Esophagus squamous epithelium (tissue), 5 donors: ENCODE measurements at regions not wholly inside any gene's neighbourhood (a gene's known extent, or its start where the extent isn't known, plus 50 kb on each side); places are given as distances from the start of the nearest gene placed in this dataset.

Source experiments
- DNase-seq: peaks from one replicate; lab custom pipeline; 2025; lab: John Stamatoyannopoulos, UW
- H3K27ac ChIP-seq, 4 donors: fragments of 200-600 bp; sonication (generic); one replicate each; pipeline ENCODE4 v1.5.1; 2016 to 2019; ENCODE audit warnings: mild to moderate bottlenecking in 1 of 4
- H3K27me3 ChIP-seq, 4 donors: fragments of 200-600 bp; sonication (generic); 1 replicate in 3 of 4; 2 replicates in 1 of 4; pipeline versions ENCODE4 v1.5.1 to v1.6.0; 2017 to 2021; ENCODE audit warnings: antibody characterized with exemption in 1 of 4
- H3K36me3 ChIP-seq, 3 donors: fragments of 200-600 bp; sonication (generic); one replicate each; pipeline ENCODE4 v1.5.1; 2016 to 2019
- H3K4me1 ChIP-seq, 3 donors: fragments of 200-600 bp; sonication (generic); one replicate each; pipeline ENCODE4 v1.5.1; 2017 to 2019
- H3K4me3 ChIP-seq, 4 donors: fragments of 200-600 bp; sonication (generic); 1 replicate in 3 of 4; 2 replicates in 1 of 4; pipeline ENCODE4 v1.5.1; 2016 to 2019; ENCODE audit warnings: mild to moderate bottlenecking in 2 of 4, moderate library complexity in 1 of 4
- H3K9me3 ChIP-seq, 3 donors: fragments of 200-600 bp; sonication (generic); one replicate each; pipeline ENCODE4 v1.5.1; 2016 to 2019
- CTCF ChIP-seq, 6 experiments: fragments of 450-650 bp in 4 of 6; fragments of 200-600 bp in 2 of 6; sonication (generic) in 2 of 6; IDR thresholded peaks; one replicate each; pipeline ENCODE4 v1.5.1; 2016 to 2019; ENCODE audit warnings: antibody characterized with exemption in 6 of 6, mild to moderate bottlenecking in 4 of 6, moderate library complexity in 4 of 6
- POLR2A ChIP-seq, 4 donors: fragments of 450-650 bp; IDR thresholded peaks; one replicate each; pipeline ENCODE4 v1.6.1; 2017; ENCODE audit warnings: antibody characterized with exemption in 4 of 4, mild to moderate bottlenecking in 4 of 4, moderate library complexity in 3 of 4
- WGBS, 2 donors: methylation state at CpG; one replicate each; pipeline ENCODE4 v1.1.5; 2018; 5-methylcytosine and 5-hydroxymethylcytosine counted together
- intact Hi-C: fragments of 100-400 bp; cut with DNase I; formaldehyde crosslinking; loops from one replicate; pipeline ENCODE4 v1.15.0; 2022
- donor health status: DM: yes; HTN: yes; CAD: no.

DNA sequence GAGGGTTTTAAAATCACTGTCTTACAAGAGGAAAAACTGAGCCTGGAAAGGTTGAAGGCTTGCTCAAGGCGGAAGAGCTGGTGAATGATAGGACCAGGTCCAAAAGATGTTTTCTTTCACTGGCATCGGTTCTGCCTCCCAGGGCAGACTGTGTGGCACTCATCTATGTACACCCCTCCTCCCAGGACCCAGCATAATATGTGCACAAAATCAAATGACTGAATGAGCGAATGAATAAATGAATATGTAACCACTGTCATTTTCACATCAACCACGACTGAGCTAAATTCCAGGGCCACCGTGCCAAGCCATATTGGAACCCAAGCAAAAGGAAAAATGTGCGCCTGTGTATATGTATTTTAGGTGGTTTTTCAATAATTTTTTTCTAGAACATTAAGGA, 99.3 kb upstream of the ZBTB40 start:
- intact Hi-C loops, result no loop called here
- Histone ChIP-seq H3K36me3 (no peaks in the 10 kb centered on the region), H3K4me1 (peaks cover 0 to 12% (median 0%) of the 10 kb centered on the region in 3 donors), H3K27ac (no peak overlapping the region), H3K4me3 (no peak overlapping the region), H3K9me3 (no peaks in the 10 kb centered on the region), H3K27me3 (peaks cover 0 to 97% (median 4%) of the 10 kb centered on the region in 4 donors)
- TF ChIP-seq POLR2A (IDR thresholded peaks at IDR 0.05) (no peak), CTCF (IDR thresholded peaks at IDR 0.05) (no peak)
- WGBS, 2 donors, result 72 to 82% methylated on average over 6 of the region's 6 CpGs
- DNase-seq, result no peak

- 87 to 96% methylated on average over 7 of the region's 7 CpGs for whole genome bisulfite sequencing, 2 donors
These were observed 98.8 kb upstream of the ZBTB40 start for GRCh38 chr1:22352896-22353295.

GRCh38 chr1:22359427-22359826, 92.2 kb upstream of the ZBTB40 start:
- H3K27ac ChIP-seq, result no peak overlapping the region
- no peak for DNase-seq
- no peak for TF ChIP-seq CTCF (IDR thresholded peaks at IDR 0.05)
- TF ChIP-seq POLR2A (IDR thresholded peaks at IDR 0.05), result no peak
- no peaks in the 10 kb centered on the region for H3K4me1 ChIP-seq
- no peaks in the 10 kb centered on the region for H3K36me3 ChIP-seq
- H3K9me3 ChIP-seq, result no peaks in the 10 kb centered on the region
- H3K27me3 ChIP-seq, result peaks cover 0 to 96% (median 0%) of the 10 kb centered on the region in 4 donors
- intact Hi-C loops, result no loop called here
- no peak overlapping the region for H3K4me3 ChIP-seq
- WGBS, 2 donors, result 80 to 87% methylated on average over 4 of the region's 4 CpGs

More at GRCh38 chr1:22352896-22353295, 98.8 kb upstream of the ZBTB40 start:
- Histone ChIP-seq H3K4me3 (no peak overlapping the region), H3K36me3 (no peaks in the 10 kb centered on the region), H3K9me3 (no peaks in the 10 kb centered on the region), H3K27me3 (peaks cover 0 to 100% (median 4%) of the 10 kb centered on the region in 4 donors), H3K27ac (no peak overlapping the region), H3K4me1 (peaks cover 0 to 12% (median 0%) of the 10 kb centered on the region in 3 donors)
- intact Hi-C loops, result no loop called here
- DNase-seq, result no peak
- TF ChIP-seq CTCF (IDR thresholded peaks at IDR 0.05) (no peak), POLR2A (IDR thresholded peaks at IDR 0.05) (no peak)

GRCh38 chr1:22362626-22363402, 88.8 kb upstream of the ZBTB40 start:
- Histone ChIP-seq H3K27me3 (peaks cover 0 to 89% (median 0%) of the 10 kb centered on the region in 4 donors), H3K36me3 (no peaks in the 10 kb centered on the region), H3K27ac (no peak overlapping the region), H3K4me3 (no peak overlapping the region), H3K4me1 (no peaks in the 10 kb centered on the region), H3K9me3 (no peaks in the 10 kb centered on the region)
- intact Hi-C loops, result no loop called here
- WGBS, 2 donors, result 71 to 75% methylated on average over 3 of the region's 6 CpGs
- TF ChIP-seq POLR2A (IDR thresholded peaks at IDR 0.05) (no peak), CTCF (IDR thresholded peaks at IDR 0.05) (no peak)
- no peak for DNase-seq
